Kidney (tissue), 13 donors: ENCODE measurements at regions not wholly inside any gene's neighbourhood (a gene's known extent, or its start where the extent isn't known, plus 50 kb on each side); places are given as distances from the start of the nearest gene placed in this dataset.
A peak's percentile ranks its signal among the peaks of the same experiment; 100 is the strongest.

ENCODE experiments used
- DNase-seq, 5 donors: peaks; one replicate each; pipeline ENCODE4 v3.0.0-alpha.2; 2013 to 2020
- FAIRE-seq: peaks from 2 replicates; lab custom pipeline; 2012; peaks lifted over from hg19 to GRCh38; lab: Jason Lieb, UNC
- H3K27ac ChIP-seq, 2 donors: one replicate each; pipeline ENCODE4 v1.7.0; 2013; ENCODE audit warnings: low read depth in 2 of 2, low read length in 2 of 2, inconsistent platforms in 1 of 2
- H3K27me3 ChIP-seq: one replicate; pipeline ENCODE4 v1.7.1; 2013; ENCODE audit warnings: low read length, inconsistent platforms; ENCODE audit not compliant: control insufficient read depth, insufficient read depth
- H3K36me3 ChIP-seq, 3 donors: one replicate each; pipeline versions ENCODE4 v1.7.0 to v1.7.1; 2013; ENCODE audit warnings: low read length in 3 of 3, control low read depth in 1 of 3, inconsistent platforms in 1 of 3; ENCODE audit not compliant: insufficient read depth in 3 of 3, control insufficient read depth in 2 of 3
- H3K4me1 ChIP-seq, 3 donors: one replicate each; pipeline versions ENCODE4 v1.7.0 to v1.7.1; 2013; ENCODE audit warnings: low read length in 3 of 3, inconsistent platforms in 1 of 3, low read depth in 1 of 3; ENCODE audit not compliant: control insufficient read depth in 2 of 3, insufficient read depth in 2 of 3
- H3K4me3 ChIP-seq, 3 donors: one replicate each; pipeline versions ENCODE4 v1.7.0 to v1.8.1; 2013; ENCODE audit warnings: low read length in 3 of 3, control low read depth in 1 of 3, inconsistent platforms in 1 of 3
- H3K9ac ChIP-seq, 3 donors: one replicate each; pipeline versions ENCODE4 v1.7.0 to v1.7.1; 2013; ENCODE audit warnings: low read length in 3 of 3, control low read depth in 1 of 3, inconsistent platforms in 1 of 3
- H3K9me3 ChIP-seq, 3 donors: one replicate each; pipeline versions ENCODE4 v1.7.0 to v1.7.1; 2013; ENCODE audit warnings: low read length in 3 of 3, control low read depth in 1 of 3, inconsistent platforms in 1 of 3; ENCODE audit not compliant: control insufficient read depth in 2 of 3, insufficient read depth in 1 of 3
- CTCF ChIP-seq: IDR thresholded peaks from 3 replicates; pipeline ENCODE4 v1.5.1; 2012; ENCODE audit warnings: mild to moderate bottlenecking, moderate library complexity, borderline replicate concordance; ENCODE audit not compliant: insufficient read depth; ENCODE audit errors: extremely low read depth
- intact Hi-C: fragments of 100-400 bp; cut with DNase I; formaldehyde crosslinking; loops from one replicate; pipeline ENCODE4 v1.11.1; 2022
- donor health status: control.
- donor health status: control.
- donor health status: control.
- donor health status: control.
- donor health status: control.
- donor health status: DM: yes; HTN: yes; CAD: no.
- donor health status: Normal renal cell carcinoma (clear cell type).

GRCh38 chr5:117486261-117486660, 911.6 kb upstream of the SEMA6A start:
- intact Hi-C loops, result no loop called here
- no peaks in the 10 kb centered on the region for H3K4me1 ChIP-seq
- TF ChIP-seq CTCF, result no peak
- H3K9ac ChIP-seq, result no peak overlapping the region
- H3K27me3 ChIP-seq, result no peaks in the 10 kb centered on the region
- H3K9me3 ChIP-seq, result no peaks in the 10 kb centered on the region
- no peak for DNase-seq
- H3K27ac ChIP-seq, result no peak overlapping the region
- H3K36me3 ChIP-seq, result no peaks in the 10 kb centered on the region
- no peak for FAIRE-seq
- no peak overlapping the region for H3K4me3 ChIP-seq

GRCh38 chr5:117475919-117476318, 901.3 kb upstream of the SEMA6A start:
- H3K4me3 ChIP-seq, result no peak overlapping the region
- H3K9me3 ChIP-seq, result no peaks in the 10 kb centered on the region
- H3K9ac ChIP-seq, result no peak overlapping the region
- no peaks in the 10 kb centered on the region for H3K27me3 ChIP-seq
- peak; percentile 74 for FAIRE-seq
- H3K4me1 ChIP-seq, result no peaks in the 10 kb centered on the region
- TF ChIP-seq CTCF, result no peak
- H3K27ac ChIP-seq, result no peak overlapping the region
- intact Hi-C loops, result no loop called here
- no peaks in the 10 kb centered on the region for H3K36me3 ChIP-seq
- no peak for DNase-seq

GRCh38 chr5:117473165-117473564, 898.5 kb upstream of the SEMA6A start:
- intact Hi-C loops, result no loop called here
- DNase-seq (no peak), FAIRE-seq (no peak)
- Histone ChIP-seq H3K27me3 (no peaks in the 10 kb centered on the region), H3K27ac (no peak overlapping the region), H3K9ac (no peak overlapping the region), H3K9me3 (no peaks in the 10 kb centered on the region), H3K4me1 (no peaks in the 10 kb centered on the region), H3K4me3 (no peak overlapping the region), H3K36me3 (no peaks in the 10 kb centered on the region)
- TF ChIP-seq CTCF, result no peak

- FAIRE-seq (no peak), DNase-seq (no peak)
- Histone ChIP-seq H3K9ac (no peak overlapping the region), H3K4me3 (no peak overlapping the region), H3K36me3 (no peaks in the 10 kb centered on the region), H3K9me3 (no peaks in the 10 kb centered on the region), H3K4me1 (no peaks in the 10 kb centered on the region), H3K27ac (no peak overlapping the region), H3K27me3 (no peaks in the 10 kb centered on the region)
- TF ChIP-seq CTCF, result no peak
- intact Hi-C loops, result no loop called here
Observed at GRCh38 chr5:117463881-117464570, 889.4 kb upstream of the SEMA6A start.
